GM19025 (cell line): ENCODE measurements at regions not wholly inside any gene's neighbourhood (a gene's known extent, or its start where the extent isn't known, plus 50 kb on each side); places are given as distances from the start of the nearest gene placed in this dataset.

ENCODE experiments used
- ATAC-seq: cut with Tn5 transposase; IDR thresholded peaks from one replicate; pipeline ENCODE4 v1.9.1; 2021; ENCODE audit warnings: mild to moderate bottlenecking, low read depth, moderate library complexity; ENCODE audit not compliant: unreplicated experiment

- ATAC-seq, result no peak
Observed at GRCh38 chr9:19947996-19948395, 159.2 kb upstream of the SLC24A2 start.

GRCh38 chr9:19946441-19947109, 157.7 kb upstream of the SLC24A2 start:
- ATAC-seq, result peak; percentile 86

- no peak for ATAC-seq
Observed at GRCh38 chr9:19941874-19942273, 153.0 kb upstream of the SLC24A2 start.

GRCh38 chr9:19940811-19941535, 152.1 kb upstream of the SLC24A2 start:
- no peak for ATAC-seq

- no peak for ATAC-seq
Observed at GRCh38 chr9:19939734-19940278, 151.0 kb upstream of the SLC24A2 start.

GRCh38 chr9:19938990-19939733, 150.3 kb upstream of the SLC24A2 start:
- no peak for ATAC-seq

GRCh38 chr9:19937121-19937520, 148.3 kb upstream of the SLC24A2 start:
- ATAC-seq, result no peak

GRCh38 chr9:19936598-19936997, 147.8 kb upstream of the SLC24A2 start:
- ATAC-seq, result no peak

- no peak for ATAC-seq
Observed at GRCh38 chr9:19935422-19935821, 146.6 kb upstream of the SLC24A2 start.

- ATAC-seq, result no peak
Observed at GRCh38 chr9:19934301-19934871, 145.5 kb upstream of the SLC24A2 start.

- no peak for ATAC-seq
Observed at GRCh38 chr9:19931098-19931890, 142.5 kb upstream of the SLC24A2 start.

GRCh38 chr9:19927560-19927959, 138.7 kb upstream of the SLC24A2 start:
- no peak for ATAC-seq

GRCh38 chr9:19926774-19927173, 137.9 kb upstream of the SLC24A2 start:
- no peak for ATAC-seq

GRCh38 chr9:19925674-19926503, 137.1 kb upstream of the SLC24A2 start:
- ATAC-seq, result peak; percentile 88

GRCh38 chr9:19924080-19924479, 135.2 kb upstream of the SLC24A2 start:
- no peak for ATAC-seq

- no peak for ATAC-seq
Observed at GRCh38 chr9:19922476-19923118, 133.8 kb upstream of the SLC24A2 start.

GRCh38 chr9:19920401-19920800, 131.6 kb upstream of the SLC24A2 start:
- ATAC-seq, result no peak

GRCh38 chr9:19918630-19919029, 129.8 kb upstream of the SLC24A2 start:
- ATAC-seq, result no peak

- ATAC-seq, result no peak
Observed at GRCh38 chr9:19914044-19914443, 125.2 kb upstream of the SLC24A2 start.
